Peyer's patch (tissue), 4 donors: ENCODE measurements at regions not wholly inside any gene's neighbourhood (a gene's known extent, or its start where the extent isn't known, plus 50 kb on each side); places are given as distances from the start of the nearest gene placed in this dataset.

Experiments
- DNase-seq, 3 donors: peaks; one replicate each; pipeline ENCODE4 v3.0.0-alpha.2; 2017 to 2019
- H3K27ac ChIP-seq, 4 donors: fragments of 200-600 bp; sonication (generic); one replicate each; pipeline ENCODE4 v1.5.1; 2016 to 2019
- H3K27me3 ChIP-seq, 2 donors: fragments of 200-600 bp; sonication (generic); one replicate each; pipeline ENCODE4 v1.5.1; 2019
- H3K36me3 ChIP-seq, 3 donors: fragments of 200-600 bp; sonication (generic); one replicate each; pipeline ENCODE4 v1.5.1; 2016 to 2019
- H3K4me1 ChIP-seq, 4 donors: fragments of 200-600 bp; sonication (generic); one replicate each; pipeline ENCODE4 v1.5.1; 2016 to 2019
- H3K4me3 ChIP-seq, 4 donors: fragments of 200-600 bp; sonication (generic); 1 replicate in 3 of 4; 2 replicates in 1 of 4; pipeline ENCODE4 v1.5.1; 2016 to 2019; ENCODE audit warnings: mild to moderate bottlenecking in 1 of 4
- H3K9me3 ChIP-seq, 4 donors: fragments of 200-600 bp; sonication (generic); one replicate each; pipeline ENCODE4 v1.5.1; 2016 to 2019; ENCODE audit warnings: mild to moderate bottlenecking in 1 of 4
- POLR2A ChIP-seq, 2 donors: fragments of 450-650 bp; IDR thresholded peaks; one replicate each; pipeline ENCODE4 v1.5.1; 2017; ENCODE audit warnings: antibody characterized with exemption in 2 of 2, mild to moderate bottlenecking in 2 of 2, moderate library complexity in 2 of 2
- TF ChIP-seq, protein P1 (sequence below), 6 experiments: fragments of 450-650 bp in 4 of 6; fragments of 200-600 bp in 2 of 6; sonication (generic) in 1 of 6; IDR thresholded peaks; one replicate each; pipeline ENCODE4 v1.5.1; 2017 to 2019; ENCODE audit warnings: antibody characterized with exemption in 6 of 6, mild to moderate bottlenecking in 3 of 6, moderate library complexity in 1 of 6

- DNase-seq, result no peak
- Histone ChIP-seq H3K4me3 (no peak overlapping the region), H3K36me3 (no peaks in the 10 kb centered on the region), H3K27ac (no peak overlapping the region), H3K27me3 (no peaks in the 10 kb centered on the region), H3K4me1 (no peaks in the 10 kb centered on the region), H3K9me3 (no peaks in the 10 kb centered on the region)
- TF ChIP-seq, protein P1, sequence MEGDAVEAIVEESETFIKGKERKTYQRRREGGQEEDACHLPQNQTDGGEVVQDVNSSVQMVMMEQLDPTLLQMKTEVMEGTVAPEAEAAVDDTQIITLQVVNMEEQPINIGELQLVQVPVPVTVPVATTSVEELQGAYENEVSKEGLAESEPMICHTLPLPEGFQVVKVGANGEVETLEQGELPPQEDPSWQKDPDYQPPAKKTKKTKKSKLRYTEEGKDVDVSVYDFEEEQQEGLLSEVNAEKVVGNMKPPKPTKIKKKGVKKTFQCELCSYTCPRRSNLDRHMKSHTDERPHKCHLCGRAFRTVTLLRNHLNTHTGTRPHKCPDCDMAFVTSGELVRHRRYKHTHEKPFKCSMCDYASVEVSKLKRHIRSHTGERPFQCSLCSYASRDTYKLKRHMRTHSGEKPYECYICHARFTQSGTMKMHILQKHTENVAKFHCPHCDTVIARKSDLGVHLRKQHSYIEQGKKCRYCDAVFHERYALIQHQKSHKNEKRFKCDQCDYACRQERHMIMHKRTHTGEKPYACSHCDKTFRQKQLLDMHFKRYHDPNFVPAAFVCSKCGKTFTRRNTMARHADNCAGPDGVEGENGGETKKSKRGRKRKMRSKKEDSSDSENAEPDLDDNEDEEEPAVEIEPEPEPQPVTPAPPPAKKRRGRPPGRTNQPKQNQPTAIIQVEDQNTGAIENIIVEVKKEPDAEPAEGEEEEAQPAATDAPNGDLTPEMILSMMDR (IDR thresholded peaks at IDR 0.05), result no peak
- no peak for TF ChIP-seq POLR2A (IDR thresholded peaks at IDR 0.05)
Measured at GRCh38 chrX:123080065-123080464, 104.0 kb upstream of the GRIA3 start.

- Histone ChIP-seq H3K4me1 (no peaks in the 10 kb centered on the region), H3K4me3 (no peak overlapping the region), H3K27ac (no peak overlapping the region), H3K9me3 (no peaks in the 10 kb centered on the region), H3K27me3 (no peaks in the 10 kb centered on the region), H3K36me3 (no peaks in the 10 kb centered on the region)
- TF ChIP-seq, protein P1 (IDR thresholded peaks at IDR 0.05), result no peak
- no peak for TF ChIP-seq POLR2A (IDR thresholded peaks at IDR 0.05)
- DNase-seq, result no peak
Measured at GRCh38 chrX:123081776-123082175, 102.3 kb upstream of the GRIA3 start.

- H3K27ac ChIP-seq, result no peak overlapping the region
- H3K27me3 ChIP-seq, result no peaks in the 10 kb centered on the region
- H3K4me3 ChIP-seq, result no peak overlapping the region
- H3K9me3 ChIP-seq, result no peaks in the 10 kb centered on the region
- H3K4me1 ChIP-seq, result no peaks in the 10 kb centered on the region
- TF ChIP-seq, protein P1 (IDR thresholded peaks at IDR 0.05), result no peak
- TF ChIP-seq POLR2A (IDR thresholded peaks at IDR 0.05), result no peak
- no peaks in the 10 kb centered on the region for H3K36me3 ChIP-seq
- no peak for DNase-seq
Measured at GRCh38 chrX:123083924-123084323, 100.2 kb upstream of the GRIA3 start.

DNA sequence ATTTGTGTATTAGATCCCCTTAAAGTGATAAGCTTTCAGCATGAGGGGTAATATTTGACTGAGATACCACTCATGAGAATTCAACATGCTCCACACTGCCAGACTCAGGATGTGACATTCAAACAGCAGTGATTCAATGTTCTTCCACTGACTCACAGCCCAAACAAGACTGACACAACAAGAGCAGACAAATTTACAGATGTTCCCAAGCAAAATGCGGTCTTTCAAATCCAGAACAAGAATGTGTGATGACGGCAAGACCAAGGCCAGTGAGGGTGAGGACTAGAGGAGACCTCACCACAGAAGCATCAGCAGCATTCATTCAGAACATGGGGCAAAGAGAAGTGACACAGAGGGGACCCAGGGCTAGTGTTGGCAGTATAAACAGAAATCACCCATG lies 99.3 kb upstream of the GRIA3 start:
- Histone ChIP-seq H3K27ac (no peak overlapping the region), H3K36me3 (no peaks in the 10 kb centered on the region), H3K9me3 (no peaks in the 10 kb centered on the region), H3K27me3 (no peaks in the 10 kb centered on the region), H3K4me1 (no peaks in the 10 kb centered on the region), H3K4me3 (no peak overlapping the region)
- TF ChIP-seq, protein P1 (IDR thresholded peaks at IDR 0.05), result no peak
- TF ChIP-seq POLR2A (IDR thresholded peaks at IDR 0.05), result no peak
- DNase-seq, result no peak

DNA sequence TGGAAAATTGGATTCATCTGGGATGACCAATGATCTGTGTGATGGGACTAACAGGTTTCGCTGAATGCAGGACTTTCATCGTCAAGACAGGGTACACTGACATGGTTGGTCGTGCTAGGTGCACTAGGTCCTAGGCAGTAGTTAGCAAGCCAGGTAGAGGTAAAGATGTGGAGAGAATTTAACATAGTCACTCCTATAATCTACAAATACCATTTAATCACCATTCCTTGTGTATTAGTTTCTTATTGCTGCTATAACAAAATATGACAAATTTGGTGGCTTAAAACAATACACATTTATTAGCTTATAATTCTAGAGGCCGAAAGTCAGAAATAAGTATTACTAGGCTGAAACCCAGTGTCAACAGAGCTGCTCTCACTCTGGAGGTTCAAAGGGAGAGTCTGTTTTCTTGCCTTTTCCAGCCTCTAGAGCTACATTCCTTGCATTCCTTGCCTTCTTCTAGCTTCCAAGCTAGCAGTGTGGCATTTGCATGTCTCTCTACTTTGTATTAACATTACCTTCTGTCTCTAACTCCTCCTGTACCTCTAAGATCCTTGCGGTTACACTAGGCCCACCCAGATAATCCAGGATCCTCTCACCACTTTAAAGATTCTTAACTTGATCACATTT lies 98.7 kb upstream of the GRIA3 start:
- Histone ChIP-seq H3K4me1 (no peaks in the 10 kb centered on the region), H3K4me3 (no peak overlapping the region), H3K27me3 (no peaks in the 10 kb centered on the region), H3K27ac (no peak overlapping the region), H3K9me3 (no peaks in the 10 kb centered on the region), H3K36me3 (no peaks in the 10 kb centered on the region)
- TF ChIP-seq, protein P1 (IDR thresholded peaks at IDR 0.05), result no peak
- no peak for TF ChIP-seq POLR2A (IDR thresholded peaks at IDR 0.05)
- DNase-seq, result no peak

- H3K27me3 ChIP-seq, result no peaks in the 10 kb centered on the region
- TF ChIP-seq, protein P1 (IDR thresholded peaks at IDR 0.05), result no peak
- H3K9me3 ChIP-seq, result no peaks in the 10 kb centered on the region
- H3K4me1 ChIP-seq, result no peaks in the 10 kb centered on the region
- DNase-seq, result no peak
- H3K27ac ChIP-seq, result no peak overlapping the region
- no peak overlapping the region for H3K4me3 ChIP-seq
- H3K36me3 ChIP-seq, result no peaks in the 10 kb centered on the region
Measured at GRCh38 chrX:123086768-123087167, 97.3 kb upstream of the GRIA3 start.
